ENCODE measurements at regions not wholly inside any gene's neighbourhood (a gene's known extent, or its start where the extent isn't known, plus 50 kb on each side); places are given as distances from the start of the nearest gene placed in this dataset.

DNA sequence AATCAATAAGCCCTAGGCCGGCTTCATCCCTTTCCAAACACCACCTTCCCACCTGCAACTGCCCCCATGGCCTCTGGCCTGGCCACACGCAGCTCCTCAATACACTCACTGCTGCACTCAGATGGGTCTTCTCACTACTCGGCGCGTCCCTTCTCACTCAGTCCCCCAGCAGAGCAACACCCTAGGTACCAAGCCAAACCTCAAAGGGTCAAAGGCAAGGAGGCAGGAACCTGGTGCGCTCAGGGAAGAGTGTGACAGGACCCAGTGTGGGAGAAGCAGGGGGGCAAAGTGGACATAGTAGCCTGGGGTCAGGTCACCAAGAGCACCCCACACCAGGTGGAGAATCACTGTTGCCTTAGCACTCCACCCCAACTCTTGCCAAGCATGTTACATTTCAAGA lies 90.6 kb downstream of the TTC32 start:
- TF ChIP-seq YY1 (IDR thresholded peaks at IDR 0.05; ENCODE audit: insufficient read depth, insufficient read length) (no peak), SUZ12 (IDR thresholded peaks at IDR 0.05; ENCODE audit: extremely low read depth, insufficient read depth, insufficient read length) (no peak), ZNF274 (IDR thresholded peaks at IDR 0.05; ENCODE audit: low read depth, low read length) (no peak)
